ENCODE measurements at regions not wholly inside any gene's neighbourhood (a gene's known extent, or its start where the extent isn't known, plus 50 kb on each side); places are given as distances from the start of the nearest gene placed in this dataset.

DNA sequence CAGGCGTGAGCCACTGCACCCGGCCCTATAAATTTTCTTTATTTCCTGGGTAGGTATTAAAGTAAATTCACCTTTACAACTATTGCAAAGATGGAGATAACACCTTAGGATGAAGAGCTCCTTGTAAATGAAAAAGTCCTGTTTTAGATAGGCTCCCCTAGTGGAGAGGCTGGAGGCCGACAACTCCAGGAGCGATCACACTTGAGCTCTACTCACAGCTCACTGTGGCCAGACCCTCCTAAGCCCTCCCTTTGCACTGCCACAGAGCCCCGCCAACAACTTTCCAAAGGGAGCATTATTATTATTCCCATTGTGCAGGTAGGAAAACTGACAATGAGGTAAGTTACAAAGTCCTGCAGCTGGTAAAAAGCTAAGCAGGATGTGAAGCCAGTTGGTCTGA is 139.1 kb upstream of the ERCC6L2 start:
- Histone ChIP-seq H3K27me3 (ENCODE audit: control insufficient read depth, insufficient read depth, low read length) (peaks cover 2% of the 10 kb centered on the region), H3K9me3 (ENCODE audit: control insufficient read depth, insufficient read depth, low read length) (no peaks in the 10 kb centered on the region), H3K27ac (ENCODE audit: low read length) (no peak overlapping the region), H3K4me3 (ENCODE audit: low read length) (no peak overlapping the region), H3K4me1 (ENCODE audit: control insufficient read depth, insufficient read depth, low read length) (peaks cover 6% of the 10 kb centered on the region), H3K36me3 (ENCODE audit: control insufficient read depth, insufficient read depth, low read length) (no peaks in the 10 kb centered on the region)
- 95% methylated on average over 4 of the region's 5 CpGs for WGBS (ENCODE audit: insufficient coverage)
- TF ChIP-seq CTCF (IDR thresholded peaks at IDR 0.05) = no peak
- intact Hi-C loops (cut with micrococcal nuclease) = no loop called here
- ATAC-seq (peak in 1 of 3 donors; percentile 33), DNase-seq (peak in 1 of 2 donors; percentile 23)
- no peaks in the 10 kb centered on the region for H3K9me3 Mint-ChIP-seq
- no peak overlapping the region for H3K27ac Mint-ChIP-seq
- no peak overlapping the region for H3K4me3 Mint-ChIP-seq
- H3K27me3 Mint-ChIP-seq (ENCODE audit: low read depth in 2 of 2) = peaks cover 14 to 15% of the 10 kb centered on the region in 2 donors
- no peaks in the 10 kb centered on the region for H3K36me3 Mint-ChIP-seq
- H3K4me1 Mint-ChIP-seq = no peaks in the 10 kb centered on the region

DNA sequence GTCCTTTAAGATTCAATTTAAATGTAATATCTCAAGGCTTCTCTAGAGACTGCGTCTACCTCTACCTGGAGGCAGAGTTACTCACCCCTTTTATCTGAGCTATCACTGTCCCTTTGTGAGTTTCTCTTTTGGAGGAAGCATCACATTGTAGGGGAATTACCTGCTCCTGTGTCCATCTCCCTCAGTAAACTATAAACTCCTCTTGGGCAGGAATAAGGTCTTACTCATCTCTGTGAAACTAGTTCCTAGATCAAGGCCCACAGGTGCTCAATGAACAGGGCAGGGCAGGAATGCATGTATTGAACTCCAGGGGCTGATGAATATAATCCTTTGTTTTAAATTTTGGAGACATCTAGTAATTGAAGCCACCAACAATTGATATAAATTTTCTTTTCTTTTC is 139.8 kb upstream of the ERCC6L2 start:
- DNase-seq = no peak
- Mint-ChIP-seq H3K4me1 (no peaks in the 10 kb centered on the region), H3K4me3 (no peak overlapping the region), H3K36me3 (no peaks in the 10 kb centered on the region), H3K27ac (no peak overlapping the region), H3K27me3 (ENCODE audit: low read depth in 2 of 2) (peaks cover 14 to 15% of the 10 kb centered on the region in 2 donors), H3K9me3 (no peaks in the 10 kb centered on the region)
- H3K4me1 ChIP-seq (ENCODE audit: control insufficient read depth, insufficient read depth, low read length) = peaks cover 6% of the 10 kb centered on the region
- no peak for TF ChIP-seq CTCF (IDR thresholded peaks at IDR 0.05)
- H3K27ac ChIP-seq (ENCODE audit: low read length) = no peak overlapping the region
- no peak overlapping the region for H3K4me3 ChIP-seq (ENCODE audit: low read length)
- no peaks in the 10 kb centered on the region for H3K36me3 ChIP-seq (ENCODE audit: control insufficient read depth, insufficient read depth, low read length)
- H3K9me3 ChIP-seq (ENCODE audit: control insufficient read depth, insufficient read depth, low read length) = no peaks in the 10 kb centered on the region
- intact Hi-C loops (cut with micrococcal nuclease) = no loop called here
- no peak for ATAC-seq
- peaks cover 2% of the 10 kb centered on the region for H3K27me3 ChIP-seq (ENCODE audit: control insufficient read depth, insufficient read depth, low read length)
- WGBS (ENCODE audit: insufficient coverage) = 80% methylated on average over 1 of the region's 1 CpG

- WGBS (ENCODE audit: insufficient coverage) = 86% methylated on average over 10 of the region's 12 CpGs
- intact Hi-C loops (cut with micrococcal nuclease) = no loop called here
Observed at GRCh38 chr9:95733741-95734666, 141.5 kb upstream of the ERCC6L2 start.

More at GRCh38 chr9:95733741-95734666, 141.5 kb upstream of the ERCC6L2 start:
- no peak overlapping the region for H3K4me3 Mint-ChIP-seq
- no peaks in the 10 kb centered on the region for H3K36me3 Mint-ChIP-seq
- no peak for DNase-seq
- TF ChIP-seq CTCF (IDR thresholded peaks at IDR 0.05) = no peak
- Histone ChIP-seq H3K9me3 (ENCODE audit: control insufficient read depth, insufficient read depth, low read length) (no peaks in the 10 kb centered on the region), H3K27me3 (ENCODE audit: control insufficient read depth, insufficient read depth, low read length) (peaks cover 2% of the 10 kb centered on the region), H3K27ac (ENCODE audit: low read length) (no peak overlapping the region), H3K36me3 (ENCODE audit: control insufficient read depth, insufficient read depth, low read length) (no peaks in the 10 kb centered on the region), H3K4me1 (ENCODE audit: control insufficient read depth, insufficient read depth, low read length) (peaks cover 6% of the 10 kb centered on the region), H3K4me3 (ENCODE audit: low read length) (no peak overlapping the region)
- H3K27me3 Mint-ChIP-seq (ENCODE audit: low read depth in 2 of 2) = peaks cover 14 to 15% of the 10 kb centered on the region in 2 donors
- no peaks in the 10 kb centered on the region for H3K9me3 Mint-ChIP-seq
- ATAC-seq = no peak
- no peaks in the 10 kb centered on the region for H3K4me1 Mint-ChIP-seq
- H3K27ac Mint-ChIP-seq = no peak overlapping the region
